ENCODE measurements at regions not wholly inside any gene's neighbourhood (a gene's known extent, or its start where the extent isn't known, plus 50 kb on each side); places are given as distances from the start of the nearest gene placed in this dataset.

DNA sequence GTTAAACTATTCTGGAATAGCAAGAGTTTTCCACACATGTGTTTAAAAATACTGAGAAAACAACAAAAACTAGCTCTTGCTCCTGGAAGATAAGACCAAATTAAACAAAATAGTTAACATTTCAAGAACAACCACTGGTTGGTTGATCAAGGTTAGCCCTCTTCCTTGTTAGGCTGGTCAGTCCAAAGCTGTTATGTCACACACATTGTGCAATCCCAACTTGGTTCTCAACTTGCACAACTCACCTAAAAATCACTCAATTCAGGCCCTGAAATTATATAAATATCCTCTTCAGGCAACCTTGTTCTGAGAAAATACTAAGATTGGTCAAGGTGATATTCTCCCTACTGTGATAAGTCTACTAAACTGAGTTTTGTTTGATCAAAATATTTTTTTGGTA is 169.7 kb upstream of the LRP1B start:
- Histone ChIP-seq H3K4me1 (ENCODE audit: insufficient read depth, low read length) (no peaks in the 10 kb centered on the region), H3K4me3 (ENCODE audit: insufficient read depth, low read length) (no peak overlapping the region), H3K36me3 (ENCODE audit: insufficient read depth, low read length) (no peaks in the 10 kb centered on the region), H3K79me2 (ENCODE audit: insufficient read depth, low read length) (no peaks in the 10 kb centered on the region), H2AFZ (ENCODE audit: low read length) (no peak overlapping the region), H3K9me3 (ENCODE audit: low read depth, low read length) (peaks cover 2% of the 10 kb centered on the region), H3K4me2 (ENCODE audit: insufficient read depth, low read length) (no peak overlapping the region), H4K20me1 (ENCODE audit: insufficient read depth, low read length) (no peaks in the 10 kb centered on the region), H3K27me3 (ENCODE audit: insufficient read depth, low read length) (no peaks in the 10 kb centered on the region), H3K27ac (ENCODE audit: low read depth, low read length) (no peak overlapping the region)
- TF ChIP-seq, protein P1, sequence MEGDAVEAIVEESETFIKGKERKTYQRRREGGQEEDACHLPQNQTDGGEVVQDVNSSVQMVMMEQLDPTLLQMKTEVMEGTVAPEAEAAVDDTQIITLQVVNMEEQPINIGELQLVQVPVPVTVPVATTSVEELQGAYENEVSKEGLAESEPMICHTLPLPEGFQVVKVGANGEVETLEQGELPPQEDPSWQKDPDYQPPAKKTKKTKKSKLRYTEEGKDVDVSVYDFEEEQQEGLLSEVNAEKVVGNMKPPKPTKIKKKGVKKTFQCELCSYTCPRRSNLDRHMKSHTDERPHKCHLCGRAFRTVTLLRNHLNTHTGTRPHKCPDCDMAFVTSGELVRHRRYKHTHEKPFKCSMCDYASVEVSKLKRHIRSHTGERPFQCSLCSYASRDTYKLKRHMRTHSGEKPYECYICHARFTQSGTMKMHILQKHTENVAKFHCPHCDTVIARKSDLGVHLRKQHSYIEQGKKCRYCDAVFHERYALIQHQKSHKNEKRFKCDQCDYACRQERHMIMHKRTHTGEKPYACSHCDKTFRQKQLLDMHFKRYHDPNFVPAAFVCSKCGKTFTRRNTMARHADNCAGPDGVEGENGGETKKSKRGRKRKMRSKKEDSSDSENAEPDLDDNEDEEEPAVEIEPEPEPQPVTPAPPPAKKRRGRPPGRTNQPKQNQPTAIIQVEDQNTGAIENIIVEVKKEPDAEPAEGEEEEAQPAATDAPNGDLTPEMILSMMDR (IDR thresholded peaks at IDR 0.05; ENCODE audit: extremely low read depth, low read depth, low read length) = no peak
- DNase-seq (ENCODE audit: insufficient read length, low spot score, missing footprints) = no peak

DNA sequence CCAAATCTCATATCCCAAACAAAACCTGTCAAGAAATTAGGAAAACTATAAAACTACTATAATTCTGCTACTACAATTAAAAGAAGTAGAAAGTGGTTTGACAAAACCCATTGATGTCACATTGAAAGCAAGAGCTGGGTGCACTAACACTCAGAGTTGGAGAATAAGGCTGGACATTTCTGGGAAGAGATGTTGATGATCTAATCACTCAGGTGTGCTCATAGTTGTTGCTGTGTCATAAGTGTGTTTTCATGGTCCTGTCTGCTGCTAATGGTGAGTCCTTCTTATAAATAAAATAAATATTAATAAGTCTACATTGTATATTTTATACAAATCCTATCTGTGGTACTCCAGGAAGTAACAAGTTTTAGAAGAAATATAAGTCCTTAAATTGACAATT is 168.2 kb upstream of the LRP1B start:
- peaks cover 2% of the 10 kb centered on the region for H3K9me3 ChIP-seq (ENCODE audit: low read depth, low read length)
- no peak overlapping the region for H3K27ac ChIP-seq (ENCODE audit: low read depth, low read length)
- no peak overlapping the region for H3K4me2 ChIP-seq (ENCODE audit: insufficient read depth, low read length)
- H4K20me1 ChIP-seq (ENCODE audit: insufficient read depth, low read length) = no peaks in the 10 kb centered on the region
- H3K27me3 ChIP-seq (ENCODE audit: insufficient read depth, low read length) = no peaks in the 10 kb centered on the region
- H3K4me1 ChIP-seq (ENCODE audit: insufficient read depth, low read length) = no peaks in the 10 kb centered on the region
- H2AFZ ChIP-seq (ENCODE audit: low read length) = no peak overlapping the region
- no peak for DNase-seq (ENCODE audit: insufficient read length, low spot score, missing footprints)
- no peaks in the 10 kb centered on the region for H3K36me3 ChIP-seq (ENCODE audit: insufficient read depth, low read length)
- no peaks in the 10 kb centered on the region for H3K79me2 ChIP-seq (ENCODE audit: insufficient read depth, low read length)
- H3K4me3 ChIP-seq (ENCODE audit: insufficient read depth, low read length) = no peak overlapping the region
- TF ChIP-seq, protein P1 (IDR thresholded peaks at IDR 0.05; ENCODE audit: extremely low read depth, low read depth, low read length) = no peak

DNA sequence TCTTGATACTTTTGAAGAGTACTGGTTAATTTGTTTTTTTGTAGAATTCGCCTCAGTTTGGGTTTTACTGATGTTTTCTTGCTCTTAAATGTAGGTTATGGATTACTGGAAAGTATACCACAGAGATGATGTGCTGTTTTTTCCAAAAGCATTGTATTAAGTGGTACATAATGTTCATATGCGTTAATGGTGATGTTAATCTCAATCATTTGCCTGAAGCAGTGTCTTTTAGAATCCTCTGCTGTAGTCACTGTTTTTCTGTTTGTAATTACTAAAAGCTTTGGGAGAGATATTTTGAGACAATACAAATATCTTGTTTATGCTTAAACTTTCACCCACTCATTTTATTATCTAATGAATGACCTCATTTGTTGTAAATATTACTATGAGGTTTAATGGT is 163.4 kb upstream of the LRP1B start:
- Histone ChIP-seq H3K79me2 (ENCODE audit: insufficient read depth, low read length) (no peaks in the 10 kb centered on the region), H3K36me3 (ENCODE audit: insufficient read depth, low read length) (no peaks in the 10 kb centered on the region), H3K4me3 (ENCODE audit: insufficient read depth, low read length) (no peak overlapping the region), H3K4me2 (ENCODE audit: insufficient read depth, low read length) (no peak overlapping the region), H3K4me1 (ENCODE audit: insufficient read depth, low read length) (no peaks in the 10 kb centered on the region), H3K9me3 (ENCODE audit: low read depth, low read length) (peaks cover 4% of the 10 kb centered on the region), H2AFZ (ENCODE audit: low read length) (no peak overlapping the region), H3K27ac (ENCODE audit: low read depth, low read length) (no peak overlapping the region), H3K27me3 (ENCODE audit: insufficient read depth, low read length) (no peaks in the 10 kb centered on the region), H4K20me1 (ENCODE audit: insufficient read depth, low read length) (no peaks in the 10 kb centered on the region)
- TF ChIP-seq, protein P1 (IDR thresholded peaks at IDR 0.05; ENCODE audit: extremely low read depth, low read depth, low read length) = no peak
- no peak for DNase-seq (ENCODE audit: insufficient read length, low spot score, missing footprints)

DNA sequence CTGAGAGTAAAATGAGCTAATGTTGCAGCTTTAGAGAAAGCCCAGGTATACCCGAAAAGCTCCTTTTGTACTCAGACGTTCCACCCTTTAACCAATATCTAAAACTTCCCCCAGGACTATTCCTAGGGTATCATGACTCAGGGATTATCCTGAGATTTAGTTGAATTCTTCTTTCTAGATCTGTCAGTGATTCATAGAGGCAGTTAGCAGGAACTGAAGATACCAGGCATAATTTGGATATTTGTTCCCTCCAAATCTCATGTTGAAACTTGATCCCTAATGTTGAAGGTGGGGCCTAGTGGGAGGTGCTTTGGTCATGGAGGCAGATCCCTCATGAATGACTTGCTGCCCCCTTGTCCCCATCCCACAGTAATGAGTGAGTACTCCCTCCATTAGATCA is 161.2 kb upstream of the LRP1B start:
- Histone ChIP-seq H4K20me1 (ENCODE audit: insufficient read depth, low read length) (no peaks in the 10 kb centered on the region), H3K4me2 (ENCODE audit: insufficient read depth, low read length) (no peak overlapping the region), H3K79me2 (ENCODE audit: insufficient read depth, low read length) (no peaks in the 10 kb centered on the region), H3K27me3 (ENCODE audit: insufficient read depth, low read length) (no peaks in the 10 kb centered on the region), H3K9me3 (ENCODE audit: low read depth, low read length) (peaks cover 4% of the 10 kb centered on the region), H3K4me1 (ENCODE audit: insufficient read depth, low read length) (no peaks in the 10 kb centered on the region), H3K27ac (ENCODE audit: low read depth, low read length) (no peak overlapping the region), H3K36me3 (ENCODE audit: insufficient read depth, low read length) (no peaks in the 10 kb centered on the region), H3K4me3 (ENCODE audit: insufficient read depth, low read length) (no peak overlapping the region), H2AFZ (ENCODE audit: low read length) (no peak overlapping the region)
- no peak for DNase-seq (ENCODE audit: insufficient read length, low spot score, missing footprints)
- TF ChIP-seq, protein P1 (IDR thresholded peaks at IDR 0.05; ENCODE audit: extremely low read depth, low read depth, low read length) = no peak

Data from osteoblast (primary cell).